NCI-H2196 treated with DMSO at 0.1 percent for 48 hours (cell line): ENCODE measurements at regions not wholly inside any gene's neighbourhood (a gene's known extent, or its start where the extent isn't known, plus 50 kb on each side); places are given as distances from the start of the nearest gene placed in this dataset.

Experiments used
- DNase-seq: peaks from one replicate; lab custom pipeline; 2025; ENCODE audit not compliant: unreplicated experiment; lab: John Stamatoyannopoulos, UW

GRCh38 chr16:86414991-86415740, 95.2 kb upstream of the FOXF1 start:
- no peak for DNase-seq

- no peak for DNase-seq
These were observed 91.3 kb upstream of the FOXF1 start for GRCh38 chr16:86418981-86419380.

- no peak for DNase-seq
These were observed 90.8 kb upstream of the FOXF1 start for GRCh38 chr16:86419518-86419917.

GRCh38 chr16:86421995-86422394, 88.3 kb upstream of the FOXF1 start:
- no peak for DNase-seq

- no peak for DNase-seq
These were observed 85.9 kb upstream of the FOXF1 start for GRCh38 chr16:86424398-86424797.

- DNase-seq, result no peak
These were observed 85.3 kb upstream of the FOXF1 start for GRCh38 chr16:86424985-86425384.

GRCh38 chr16:86426063-86426642, 84.2 kb upstream of the FOXF1 start:
- no peak for DNase-seq

- DNase-seq, result no peak
These were observed 82.9 kb upstream of the FOXF1 start for GRCh38 chr16:86427433-86427851.

DNA sequence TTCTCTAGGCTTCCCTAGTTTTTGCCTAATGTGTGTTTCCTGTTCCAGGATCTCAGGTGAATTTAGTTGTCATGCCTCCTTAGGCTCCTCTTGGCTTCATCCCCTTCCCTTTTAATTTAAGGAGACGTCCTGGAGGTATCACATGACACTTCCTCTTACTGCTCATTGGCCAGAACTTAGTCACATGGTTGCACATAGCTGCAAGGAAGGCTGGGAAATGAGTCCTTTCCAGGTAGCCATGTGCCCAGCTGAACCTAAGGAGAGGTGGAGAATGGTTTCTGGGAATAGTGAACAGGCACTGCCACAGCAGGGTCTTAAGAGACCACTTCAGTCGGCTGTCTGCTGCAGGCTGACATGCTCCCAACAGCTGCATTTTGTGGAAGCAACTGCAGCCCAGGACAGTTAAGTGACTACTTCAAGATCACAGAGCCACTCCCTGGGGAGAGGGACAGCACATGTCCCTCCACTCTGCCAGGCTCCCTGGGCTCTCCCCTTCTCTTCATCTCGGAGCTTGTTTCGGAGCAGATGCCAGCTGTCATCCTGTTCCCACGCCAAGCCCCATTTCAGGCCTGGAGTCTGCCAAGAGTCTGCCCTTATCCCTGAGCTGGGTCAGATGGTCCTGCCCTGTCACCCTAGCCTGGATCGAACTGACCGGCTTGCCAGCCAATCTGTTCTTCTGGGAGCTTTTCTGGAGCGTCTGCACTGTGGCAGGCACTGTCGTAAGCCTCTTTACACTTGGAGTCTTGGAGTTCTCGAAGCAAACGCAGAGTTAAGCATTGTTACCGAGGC, 81.4 kb upstream of the FOXF1 start:
- DNase-seq, result no peak

DNA sequence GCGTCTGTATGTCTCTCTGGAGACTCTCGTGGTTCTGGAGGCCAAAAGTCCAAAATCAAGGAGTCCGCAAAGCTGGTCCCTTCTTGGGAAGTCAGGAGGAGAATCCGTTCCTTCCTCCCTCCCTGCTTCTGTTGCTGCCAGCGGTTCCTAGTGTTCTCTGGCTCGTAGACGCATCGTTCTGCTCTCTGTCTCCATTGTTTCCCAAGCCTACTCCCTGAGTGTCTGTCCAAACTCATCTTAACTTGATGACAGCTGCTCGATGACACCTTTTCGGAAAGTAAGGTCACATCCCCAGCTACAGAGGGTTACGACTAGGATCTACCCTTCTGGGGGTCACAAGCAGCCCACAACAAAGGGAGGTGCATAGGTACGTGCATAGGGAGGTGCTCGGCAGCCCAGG, 80.7 kb upstream of the FOXF1 start:
- no peak for DNase-seq

GRCh38 chr16:86430814-86431213, 79.5 kb upstream of the FOXF1 start:
- no peak for DNase-seq

DNA sequence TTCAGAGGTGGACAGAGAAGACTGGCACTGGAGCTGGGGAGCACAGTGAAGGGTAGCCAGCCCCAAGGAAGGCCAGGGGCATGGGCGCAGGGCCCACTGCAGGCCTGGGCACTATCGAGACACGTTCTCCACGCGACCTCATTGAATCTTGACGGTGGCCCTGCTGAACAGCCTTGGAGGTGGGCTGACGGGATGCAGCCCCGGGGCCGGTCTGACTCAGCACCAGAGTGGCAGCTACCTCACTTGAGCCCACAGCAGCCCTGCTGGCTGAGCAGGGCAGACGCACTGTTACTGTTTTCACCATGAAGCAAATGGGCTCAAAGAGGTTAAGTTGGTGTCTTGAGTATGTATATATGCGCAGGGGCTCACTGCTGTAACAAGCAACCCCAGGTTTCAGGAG, 78.8 kb upstream of the FOXF1 start:
- no peak for DNase-seq

DNA sequence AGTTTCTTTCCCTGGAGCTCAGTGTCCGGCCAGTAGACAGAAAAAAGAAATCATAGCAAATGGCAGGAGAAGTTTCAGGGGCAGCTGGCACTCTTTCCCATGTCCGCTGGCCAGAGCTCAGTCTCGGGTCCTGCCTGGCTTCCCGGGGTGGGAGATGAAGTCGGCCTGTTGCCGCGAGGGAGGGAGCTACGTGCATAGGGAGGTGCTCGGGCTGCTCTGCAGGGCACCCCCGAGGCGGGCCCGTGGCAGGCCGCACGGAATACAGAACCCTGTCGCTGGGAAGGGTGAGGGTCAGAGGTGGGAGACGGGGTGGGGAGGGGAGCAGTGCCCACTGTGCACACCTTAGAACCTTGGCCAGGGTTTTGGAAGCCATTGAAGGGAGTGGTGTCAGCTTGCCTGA, 78.3 kb upstream of the FOXF1 start:
- DNase-seq, result no peak

GRCh38 chr16:86432691-86433090, 77.6 kb upstream of the FOXF1 start:
- DNase-seq, result no peak

DNA sequence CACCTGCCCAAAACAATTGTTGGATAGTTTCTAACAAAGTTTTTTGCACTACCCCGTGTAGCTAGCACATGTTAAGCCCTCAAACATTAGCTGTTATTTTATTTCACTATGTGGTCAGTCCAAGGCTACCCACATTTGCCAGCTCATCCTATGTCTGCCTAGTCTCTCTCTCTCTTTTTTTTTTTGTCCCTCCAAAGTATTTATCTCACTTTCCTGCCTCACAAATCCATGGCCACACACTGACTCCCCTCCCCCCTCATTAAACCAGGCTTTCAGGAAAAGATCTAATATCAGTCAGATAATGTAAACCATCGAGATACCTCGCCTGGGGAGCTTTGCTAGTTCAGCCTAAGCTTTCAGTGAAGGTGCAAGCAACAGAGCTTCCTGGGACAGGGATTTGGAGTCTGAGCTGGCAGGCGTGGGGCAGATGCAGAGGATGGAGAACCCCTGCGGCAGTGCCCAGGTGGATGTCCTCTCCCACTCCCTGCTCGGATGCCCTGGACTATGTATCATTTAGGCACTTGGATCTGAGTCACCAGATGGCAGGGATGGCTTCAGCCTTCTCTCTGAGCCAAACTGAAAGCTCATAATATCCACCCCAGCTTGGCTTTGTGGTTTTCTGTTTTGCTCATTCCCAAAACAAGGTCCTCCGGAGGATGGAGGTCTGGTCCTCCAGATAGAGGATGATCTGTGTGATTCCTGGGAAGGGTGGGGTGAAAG, 73.7 kb upstream of the FOXF1 start:
- no peak for DNase-seq

GRCh38 chr16:86437348-86437747, 73.0 kb upstream of the FOXF1 start:
- DNase-seq, result no peak

DNA sequence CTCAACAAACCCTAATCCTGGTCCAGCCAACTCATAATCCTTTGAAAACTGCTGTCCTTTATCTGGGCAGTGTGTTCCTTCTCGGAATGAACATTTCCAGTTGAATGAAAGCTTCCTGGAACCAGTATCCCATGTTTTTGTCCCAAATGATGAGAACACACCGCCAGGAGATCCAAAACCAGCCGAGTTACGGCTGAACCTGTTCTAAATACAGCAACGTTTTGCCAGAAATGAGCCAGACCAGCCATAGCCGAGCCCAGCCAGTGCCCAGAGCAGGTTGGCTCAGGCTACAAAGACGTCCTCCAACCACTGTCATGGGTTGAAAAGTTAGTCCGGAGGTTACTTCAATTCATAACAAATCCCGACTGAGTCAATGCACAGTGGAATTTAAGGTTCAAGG, 67.6 kb upstream of the FOXF1 start:
- no peak for DNase-seq

GRCh38 chr16:86443508-86444147, 66.7 kb upstream of the FOXF1 start:
- DNase-seq, result no peak

GRCh38 chr16:86444261-86444660, 66.1 kb upstream of the FOXF1 start:
- DNase-seq, result no peak

DNA sequence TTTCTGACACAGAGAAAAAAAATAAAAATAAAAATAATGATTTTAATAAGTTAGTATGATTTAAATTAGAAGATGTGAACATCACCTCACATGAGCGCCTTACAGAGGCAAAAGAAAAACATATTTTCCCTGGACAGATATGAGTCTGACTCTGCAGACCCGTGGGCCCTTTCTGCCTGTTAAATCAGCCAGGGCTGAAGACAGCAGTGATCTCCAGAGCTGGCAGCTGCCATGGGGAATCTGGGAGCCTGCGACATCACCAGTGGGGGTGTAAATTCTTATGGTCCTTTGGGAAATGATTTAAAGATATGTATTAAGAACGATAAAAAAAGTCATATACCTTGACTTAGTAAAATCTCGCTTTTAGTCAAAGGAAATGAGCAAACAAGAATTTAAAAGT, 65.7 kb upstream of the FOXF1 start:
- no peak for DNase-seq

GRCh38 chr16:86446279-86446678, 64.0 kb upstream of the FOXF1 start:
- DNase-seq, result no peak
